GM18951 (cell line): ENCODE measurements at regions not wholly inside any gene's neighbourhood (a gene's known extent, or its start where the extent isn't known, plus 50 kb on each side); places are given as distances from the start of the nearest gene placed in this dataset.
"Not testable (repeated sequence)": the region's sequence is repeated elsewhere in the genome, so short reads cannot be mapped to it uniquely, and the experiment has no call there.

ENCODE experiments used
- POLR2A ChIP-seq: IDR thresholded peaks from 4 replicates; pipeline ENCODE4 v1.6.1; 2011; ENCODE audit warnings: mild to moderate bottlenecking; ENCODE audit not compliant: insufficient read length, insufficient read depth; ENCODE audit errors: extremely low read depth
- in situ Hi-C: fragments of 300-500 bp; cut with MboI; formaldehyde crosslinking; loops from one replicate; pipeline ENCODE4 v1.12.0; 2022; ENCODE audit warnings: low sequenced_read_pairs, mixed read lengths, inconsistent platforms; ENCODE audit not compliant: unreplicated experiment

GRCh38 chr15:46077220-46077619 is 442.4 kb downstream of the SQOR start:
- no peak for TF ChIP-seq POLR2A
- in situ Hi-C loops, result no loop called here

- in situ Hi-C loops, result no loop called here
Measured at GRCh38 chr15:46079046-46079445, 444.2 kb downstream of the SQOR start.

GRCh38 chr15:46080016-46080415 is 445.2 kb downstream of the SQOR start:
- TF ChIP-seq POLR2A, result no peak
- in situ Hi-C loops, result no loop called here

More at GRCh38 chr15:46079046-46079445, 444.2 kb downstream of the SQOR start:
- no peak for TF ChIP-seq POLR2A

GRCh38 chr15:46088486-46089445 is 453.9 kb downstream of the SQOR start:
- no peak for TF ChIP-seq POLR2A
- in situ Hi-C loops, result no loop called here

- TF ChIP-seq POLR2A, result no peak
- in situ Hi-C loops, result no loop called here
Measured at GRCh38 chr15:46089467-46089935, 454.7 kb downstream of the SQOR start.

GRCh38 chr15:46091860-46092450 is 457.1 kb downstream of the SQOR start:
- TF ChIP-seq POLR2A, result no peak
- in situ Hi-C loops, result no loop called here

GRCh38 chr15:46098006-46098405 is 463.2 kb downstream of the SQOR start:
- in situ Hi-C loops, result not testable (repeated sequence)

- in situ Hi-C loops, result no loop called here
- TF ChIP-seq POLR2A, result no peak
Measured at GRCh38 chr15:46110755-46111154, 475.9 kb downstream of the SQOR start.

GRCh38 chr15:46111730-46112129 is 476.9 kb downstream of the SQOR start:
- no peak for TF ChIP-seq POLR2A
- in situ Hi-C loops, result no loop called here

- in situ Hi-C loops, result no loop called here
- no peak for TF ChIP-seq POLR2A
Measured at GRCh38 chr15:46117071-46117470, 482.2 kb downstream of the SQOR start.

- in situ Hi-C loops, result no loop called here
- TF ChIP-seq POLR2A, result no peak
Measured at GRCh38 chr15:46120713-46121112, 485.9 kb downstream of the SQOR start.

GRCh38 chr15:46121441-46121840 is 486.6 kb downstream of the SQOR start:
- TF ChIP-seq POLR2A, result no peak
- in situ Hi-C loops, result no loop called here

- in situ Hi-C loops, result no loop called here
- no peak for TF ChIP-seq POLR2A
Measured at GRCh38 chr15:46126581-46126980, 491.8 kb downstream of the SQOR start.

- no peak for TF ChIP-seq POLR2A
- in situ Hi-C loops, result no loop called here
Measured at GRCh38 chr15:46127361-46127874, 492.6 kb downstream of the SQOR start.
